Thyroid gland (tissue), 4 donors: ENCODE measurements at regions not wholly inside any gene's neighbourhood (a gene's known extent, or its start where the extent isn't known, plus 50 kb on each side); places are given as distances from the start of the nearest gene placed in this dataset.

Source experiments
- DNase-seq, 2 donors: peaks; one replicate each; pipeline ENCODE4 v3.0.0-alpha.2; 2019
- H3K27ac ChIP-seq, 3 donors: fragments of 200-600 bp; sonication (generic); 1 replicate in 2 of 3; 2 replicates in 1 of 3; pipeline ENCODE4 v1.5.1; 2016 to 2019; ENCODE audit warnings: mild to moderate bottlenecking in 1 of 3, moderate library complexity in 1 of 3
- H3K27me3 ChIP-seq: fragments of 200-600 bp; sonication (generic); one replicate; pipeline ENCODE4 v1.5.1; 2019
- H3K36me3 ChIP-seq, 2 donors: fragments of 200-600 bp; sonication (generic); one replicate each; pipeline ENCODE4 v1.5.1; 2016 to 2019
- H3K4me1 ChIP-seq, 2 donors: fragments of 200-600 bp; sonication (generic); one replicate each; pipeline ENCODE4 v1.5.1; 2017 to 2019
- H3K4me3 ChIP-seq, 3 donors: fragments of 200-600 bp; sonication (generic); replicated peaks in 1 of 3; 1 replicate in 2 of 3; 2 replicates in 1 of 3; pipeline ENCODE4 v1.5.1; 2016; ENCODE audit warnings: mild to moderate bottlenecking in 1 of 3
- H3K9me3 ChIP-seq: fragments of 200-600 bp; sonication (generic); one replicate; pipeline ENCODE4 v1.5.1; 2017
- CTCF ChIP-seq, 6 experiments: fragments of 200-600 bp in 3 of 6; fragments of 450-650 bp in 3 of 6; sonication (generic) in 3 of 6; IDR thresholded peaks; one replicate each; pipeline ENCODE4 v1.5.1; 2016 to 2019; ENCODE audit warnings: antibody characterized with exemption in 6 of 6, mild to moderate bottlenecking in 2 of 6, inconsistent platforms in 1 of 6, moderate library complexity in 1 of 6
- POLR2A ChIP-seq, 2 donors: fragments of 450-650 bp; IDR thresholded peaks; one replicate each; pipeline ENCODE4 v1.6.1; 2017; ENCODE audit warnings: antibody characterized with exemption in 2 of 2, mild to moderate bottlenecking in 2 of 2, moderate library complexity in 1 of 2
- WGBS, 2 donors: methylation state at CpG; one replicate each; pipeline ENCODE4 v1.1.5; 2017; 5-methylcytosine and 5-hydroxymethylcytosine counted together
- intact Hi-C: fragments of 100-400 bp; cut with DNase I; formaldehyde crosslinking; loops from one replicate; pipeline ENCODE4 v1.15.1; 2023

- H3K36me3 ChIP-seq, result no peaks in the 10 kb centered on the region
- no peak overlapping the region for H3K4me3 ChIP-seq
- no peak overlapping the region for H3K27ac ChIP-seq
- TF ChIP-seq POLR2A (IDR thresholded peaks at IDR 0.05) (no peak), CTCF (IDR thresholded peaks at IDR 0.05) (no peak)
- DNase-seq, result no peak
- intact Hi-C loops, result no loop called here
- no peaks in the 10 kb centered on the region for H3K9me3 ChIP-seq
- WGBS, 2 donors, result 0 to 91% methylated on average over 1 of the region's 1 CpG
- no peaks in the 10 kb centered on the region for H3K27me3 ChIP-seq
- H3K4me1 ChIP-seq, result no peaks in the 10 kb centered on the region
Measured at GRCh38 chr7:124681946-124682345, 83.6 kb downstream of the GPR37 start.

- no peaks in the 10 kb centered on the region for H3K36me3 ChIP-seq
- DNase-seq, result no peak
- 94% methylated on average over 6 of the region's 6 CpGs for WGBS, 2 donors
- TF ChIP-seq POLR2A (IDR thresholded peaks at IDR 0.05) (no peak), CTCF (IDR thresholded peaks at IDR 0.05) (no peak)
- no peak overlapping the region for H3K27ac ChIP-seq
- no peaks in the 10 kb centered on the region for H3K9me3 ChIP-seq
- no peaks in the 10 kb centered on the region for H3K4me1 ChIP-seq
- intact Hi-C loops, result no loop called here
- H3K27me3 ChIP-seq, result no peaks in the 10 kb centered on the region
- no peak overlapping the region for H3K4me3 ChIP-seq
Measured at GRCh38 chr7:124680304-124680703, 85.3 kb downstream of the GPR37 start.

GRCh38 chr7:124679586-124680225, 85.9 kb downstream of the GPR37 start:
- no peak overlapping the region for H3K4me3 ChIP-seq
- DNase-seq, result no peak
- H3K27ac ChIP-seq, result no peak overlapping the region
- H3K4me1 ChIP-seq, result no peaks in the 10 kb centered on the region
- no peaks in the 10 kb centered on the region for H3K9me3 ChIP-seq
- H3K27me3 ChIP-seq, result no peaks in the 10 kb centered on the region
- WGBS, 2 donors, result 60% methylated on average over 8 of the region's 8 CpGs
- intact Hi-C loops, result no loop called here
- H3K36me3 ChIP-seq, result no peaks in the 10 kb centered on the region
- TF ChIP-seq POLR2A (IDR thresholded peaks at IDR 0.05) (no peak), CTCF (IDR thresholded peaks at IDR 0.05) (no peak)

GRCh38 chr7:124679146-124679545, 86.4 kb downstream of the GPR37 start:
- TF ChIP-seq POLR2A (IDR thresholded peaks at IDR 0.05) (no peak), CTCF (IDR thresholded peaks at IDR 0.05) (no peak)
- no peaks in the 10 kb centered on the region for H3K27me3 ChIP-seq
- H3K4me1 ChIP-seq, result no peaks in the 10 kb centered on the region
- WGBS, 2 donors, result 74 to 80% methylated on average over 2 of the region's 2 CpGs
- no peaks in the 10 kb centered on the region for H3K9me3 ChIP-seq
- intact Hi-C loops, result no loop called here
- H3K36me3 ChIP-seq, result no peaks in the 10 kb centered on the region
- H3K27ac ChIP-seq, result no peak overlapping the region
- no peak for DNase-seq
- no peak overlapping the region for H3K4me3 ChIP-seq

- H3K27me3 ChIP-seq, result no peaks in the 10 kb centered on the region
Measured at GRCh38 chr7:124674451-124674850, 91.1 kb downstream of the GPR37 start.

More at GRCh38 chr7:124674451-124674850, 91.1 kb downstream of the GPR37 start:
- no peaks in the 10 kb centered on the region for H3K9me3 ChIP-seq
- WGBS, 2 donors, result 90 to 100% methylated on average over 1 of the region's 1 CpG
- intact Hi-C loops, result no loop called here
- no peak overlapping the region for H3K4me3 ChIP-seq
- H3K4me1 ChIP-seq, result no peaks in the 10 kb centered on the region
- DNase-seq, result no peak
- TF ChIP-seq POLR2A (IDR thresholded peaks at IDR 0.05) (no peak), CTCF (IDR thresholded peaks at IDR 0.05) (no peak)
- no peaks in the 10 kb centered on the region for H3K36me3 ChIP-seq
- H3K27ac ChIP-seq, result no peak overlapping the region
